ENCODE measurements at regions not wholly inside any gene's neighbourhood (a gene's known extent, or its start where the extent isn't known, plus 50 kb on each side); places are given as distances from the start of the nearest gene placed in this dataset.

DNA sequence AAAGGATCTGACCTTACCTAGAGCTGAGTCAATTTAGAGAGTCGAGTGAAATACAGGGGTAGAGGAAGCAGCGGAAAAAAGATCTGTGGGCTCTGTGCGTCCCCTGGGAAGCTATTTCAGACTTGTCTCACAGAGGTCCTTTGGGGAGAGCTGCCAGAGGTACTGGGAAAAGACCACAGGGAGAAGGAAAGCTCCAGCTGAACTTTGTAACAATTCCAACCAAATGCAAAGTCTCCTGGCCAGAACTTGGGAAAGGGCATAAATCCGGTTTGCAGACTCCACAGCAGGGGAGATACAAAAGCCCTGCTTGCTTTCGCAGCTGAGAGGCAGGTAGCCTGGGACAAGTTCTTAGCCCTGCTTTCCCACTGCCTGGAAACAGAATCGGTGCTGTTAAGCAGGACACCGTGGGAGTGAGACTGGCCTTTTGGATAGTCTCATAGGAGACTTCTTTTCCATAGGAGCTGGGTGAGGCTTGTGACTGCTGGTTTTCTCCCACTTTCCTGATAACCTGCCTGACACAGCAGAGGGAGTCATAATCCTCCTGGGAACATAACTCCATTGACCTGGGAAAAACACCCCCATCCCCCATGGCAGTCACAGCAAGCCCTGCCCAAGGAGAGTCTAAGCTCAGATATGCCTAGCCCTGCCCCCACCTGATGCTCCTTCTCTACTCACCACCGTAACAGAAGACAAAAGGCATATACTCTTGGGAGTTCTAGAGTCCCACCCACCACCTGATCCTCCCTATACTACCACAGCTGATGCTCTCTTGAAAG lies 926.2 kb downstream of the KCNMA1 start:
- no peaks in the 10 kb centered on the region for H4K20me1 ChIP-seq (replicated peaks; ENCODE audit: control insufficient read depth, insufficient read depth, low read length)
- no peak overlapping the region for H3K27ac ChIP-seq (ENCODE audit: extremely low read depth, low read depth, low read length)
- whole genome bisulfite sequencing (ENCODE audit: insufficient coverage, low coverage, missing lambda C conversion rate), result 2% methylated on average over 8 of the region's 8 CpGs
- H3K27me3 ChIP-seq (ENCODE audit: control insufficient read depth in 2 of 2, insufficient read depth in 2 of 2, low read length in 2 of 2), result no peaks in the 10 kb centered on the region
- no peaks in the 10 kb centered on the region for H3K9me3 ChIP-seq (replicated peaks; ENCODE audit: control insufficient read depth, insufficient read depth, low read depth, low read length)
- no peaks in the 10 kb centered on the region for H3K9me1 ChIP-seq (ENCODE audit: control insufficient read depth, insufficient read depth, low read length)
- H3K79me2 ChIP-seq (ENCODE audit: control insufficient read depth, insufficient read depth, low read length), result no peaks in the 10 kb centered on the region
- H3K4me1 ChIP-seq (replicated peaks in 1 of 2; ENCODE audit: control insufficient read depth in 2 of 2, insufficient read depth in 2 of 2, low read length in 2 of 2), result no peaks in the 10 kb centered on the region
- in situ Hi-C loops (cut with MboI), result no loop called here
- no peak overlapping the region for H2AFZ ChIP-seq (ENCODE audit: low read depth, low read length)
- no peak overlapping the region for H3K4me2 ChIP-seq (ENCODE audit: insufficient read depth, low read length)
- ChIA-PET CTCF (ENCODE audit: low intra/inter-chr PET ratio) (no interaction called here), POLR2A (no interaction called here)
- no peak for ATAC-seq
- H3K9ac ChIP-seq (ENCODE audit: insufficient read depth in 1 of 2, low read depth in 2 of 2, low read length in 2 of 2), result no peak overlapping the region
- intact Hi-C loops (cut with micrococcal nuclease), result no loop called here
- FAIRE-seq, result no peak
- TF ChIP-seq RBFOX2 (IDR thresholded peaks at IDR 0.05; ENCODE audit: low read depth, low read length) (no peak), MIER1 (IDR thresholded peaks at IDR 0.05; ENCODE audit: low read depth) (no peak), ZBED1 (IDR thresholded peaks at IDR 0.05) (no peak)
- TF ChIP-seq, protein P1, sequence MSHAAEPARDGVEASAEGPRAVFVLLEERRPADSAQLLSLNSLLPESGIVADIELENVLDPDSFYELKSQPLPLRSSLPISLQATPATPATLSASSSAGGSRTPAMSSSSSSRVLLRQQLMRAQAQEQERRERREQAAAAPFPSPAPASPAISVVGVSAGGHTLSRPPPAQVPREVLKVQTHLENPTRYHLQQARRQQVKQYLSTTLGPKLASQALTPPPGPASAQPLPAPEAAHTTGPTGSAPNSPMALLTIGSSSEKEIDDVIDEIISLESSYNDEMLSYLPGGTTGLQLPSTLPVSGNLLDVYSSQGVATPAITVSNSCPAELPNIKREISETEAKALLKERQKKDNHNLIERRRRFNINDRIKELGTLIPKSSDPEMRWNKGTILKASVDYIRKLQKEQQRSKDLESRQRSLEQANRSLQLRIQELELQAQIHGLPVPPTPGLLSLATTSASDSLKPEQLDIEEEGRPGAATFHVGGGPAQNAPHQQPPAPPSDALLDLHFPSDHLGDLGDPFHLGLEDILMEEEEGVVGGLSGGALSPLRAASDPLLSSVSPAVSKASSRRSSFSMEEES (CRISPR knock-in tag; IDR thresholded peaks at IDR 0.05), result no peak
- TF ChIP-seq, protein P2, sequence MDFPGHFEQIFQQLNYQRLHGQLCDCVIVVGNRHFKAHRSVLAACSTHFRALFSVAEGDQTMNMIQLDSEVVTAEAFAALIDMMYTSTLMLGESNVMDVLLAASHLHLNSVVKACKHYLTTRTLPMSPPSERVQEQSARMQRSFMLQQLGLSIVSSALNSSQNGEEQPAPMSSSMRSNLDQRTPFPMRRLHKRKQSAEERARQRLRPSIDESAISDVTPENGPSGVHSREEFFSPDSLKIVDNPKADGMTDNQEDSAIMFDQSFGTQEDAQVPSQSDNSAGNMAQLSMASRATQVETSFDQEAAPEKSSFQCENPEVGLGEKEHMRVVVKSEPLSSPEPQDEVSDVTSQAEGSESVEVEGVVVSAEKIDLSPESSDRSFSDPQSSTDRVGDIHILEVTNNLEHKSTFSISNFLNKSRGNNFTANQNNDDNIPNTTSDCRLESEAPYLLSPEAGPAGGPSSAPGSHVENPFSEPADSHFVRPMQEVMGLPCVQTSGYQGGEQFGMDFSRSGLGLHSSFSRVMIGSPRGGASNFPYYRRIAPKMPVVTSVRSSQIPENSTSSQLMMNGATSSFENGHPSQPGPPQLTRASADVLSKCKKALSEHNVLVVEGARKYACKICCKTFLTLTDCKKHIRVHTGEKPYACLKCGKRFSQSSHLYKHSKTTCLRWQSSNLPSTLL (IDR thresholded peaks at IDR 0.05), result no peak
- no peaks in the 10 kb centered on the region for H3K36me3 ChIP-seq (ENCODE audit: control insufficient read depth, insufficient read depth, low read length)
- no TSS peak for BruUV-seq (replicated peaks)
- no peak overlapping the region for H3K4me3 ChIP-seq
- no peak for DNase-seq (ENCODE audit: extremely low read depth in 1 of 4, low spot score in 3 of 4)

Measured in K562 (cell line).